ENCODE measurements at regions not wholly inside any gene's neighbourhood (a gene's known extent, or its start where the extent isn't known, plus 50 kb on each side); places are given as distances from the start of the nearest gene placed in this dataset.

- DNase-seq, result peak in 1 of 10 donors; percentile 67
- intact Hi-C loops (cut with DNase I), result no loop called here
Measured at GRCh38 chr12:113689047-113689610, 217.5 kb upstream of the LHX5 start.

GRCh38 chr12:113688313-113688712, 216.6 kb upstream of the LHX5 start:
- intact Hi-C loops (cut with DNase I), result no loop called here

GRCh38 chr12:113684908-113685782, 213.5 kb upstream of the LHX5 start:
- intact Hi-C loops (cut with DNase I), result no loop called here
- DNase-seq, result peak in 2 of 10 donors; percentile 13 to 26

More at GRCh38 chr12:113688313-113688712, 216.6 kb upstream of the LHX5 start:
- no peak for DNase-seq

GRCh38 chr12:113684053-113684907, 212.6 kb upstream of the LHX5 start:
- DNase-seq, result no peak

GRCh38 chr12:113683574-113683973, 211.9 kb upstream of the LHX5 start:
- no peak for DNase-seq
- intact Hi-C loops (cut with DNase I), result no loop called here

More at GRCh38 chr12:113684053-113684907, 212.6 kb upstream of the LHX5 start:
- intact Hi-C loops (cut with DNase I), result no loop called here

- intact Hi-C loops (cut with DNase I), result no loop called here
- DNase-seq, result no peak
Measured at GRCh38 chr12:113680868-113681267, 209.2 kb upstream of the LHX5 start.

GRCh38 chr12:113678223-113679119, 206.8 kb upstream of the LHX5 start:
- no peak for DNase-seq
- intact Hi-C loops (cut with DNase I), result no loop called here

GRCh38 chr12:113676547-113676946, 204.9 kb upstream of the LHX5 start:
- DNase-seq, result no peak
- intact Hi-C loops (cut with DNase I), result no loop called here

GRCh38 chr12:113676117-113676516, 204.4 kb upstream of the LHX5 start:
- no peak for DNase-seq
- intact Hi-C loops (cut with DNase I), result no loop called here

- DNase-seq, result no peak
- intact Hi-C loops (cut with DNase I), result no loop called here
Measured at GRCh38 chr12:113674996-113675395, 203.3 kb upstream of the LHX5 start.

- no peak for DNase-seq
- intact Hi-C loops (cut with DNase I), result no loop called here
Measured at GRCh38 chr12:113674302-113674701, 202.6 kb upstream of the LHX5 start.

- no peak for DNase-seq
- intact Hi-C loops (cut with DNase I), result no loop called here
Measured at GRCh38 chr12:113673458-113674238, 202.0 kb upstream of the LHX5 start.

- no peak for DNase-seq
- intact Hi-C loops (cut with DNase I), result no loop called here
Measured at GRCh38 chr12:113670742-113671141, 199.1 kb upstream of the LHX5 start.

- intact Hi-C loops (cut with DNase I), result no loop called here
- no peak for DNase-seq
Measured at GRCh38 chr12:113667676-113668356, 196.1 kb upstream of the LHX5 start.

- no peak for DNase-seq
- intact Hi-C loops (cut with DNase I), result no loop called here
Measured at GRCh38 chr12:113667095-113667494, 195.4 kb upstream of the LHX5 start.

- no peak for DNase-seq
- intact Hi-C loops (cut with DNase I), result no loop called here
Measured at GRCh38 chr12:113666223-113666622, 194.6 kb upstream of the LHX5 start.

- no peak for DNase-seq
- intact Hi-C loops (cut with DNase I), result no loop called here
Measured at GRCh38 chr12:113665457-113665856, 193.8 kb upstream of the LHX5 start.

GRCh38 chr12:113664224-113664681, 192.6 kb upstream of the LHX5 start:
- intact Hi-C loops (cut with DNase I), result no loop called here
- DNase-seq, result no peak

- intact Hi-C loops (cut with DNase I), result no loop called here
- no peak for DNase-seq
Measured at GRCh38 chr12:113663396-113663795, 191.7 kb upstream of the LHX5 start.

All from posterior cingulate gyrus (tissue), 11 donors.